Glomerular visceral epithelial cell (primary cell): ENCODE measurements at regions not wholly inside any gene's neighbourhood (a gene's known extent, or its start where the extent isn't known, plus 50 kb on each side); places are given as distances from the start of the nearest gene placed in this dataset.

Source experiments
- DNase-seq: peaks from one replicate; pipeline ENCODE4 v3.0.0-alpha.2; 2016; ENCODE audit errors: extremely low spot score

- no peak for DNase-seq
These were observed 59.2 kb upstream of the JCAD start for GRCh38 chr10:30118590-30118989.

GRCh38 chr10:30117812-30118501 lies 58.6 kb upstream of the JCAD start:
- no peak for DNase-seq

DNA sequence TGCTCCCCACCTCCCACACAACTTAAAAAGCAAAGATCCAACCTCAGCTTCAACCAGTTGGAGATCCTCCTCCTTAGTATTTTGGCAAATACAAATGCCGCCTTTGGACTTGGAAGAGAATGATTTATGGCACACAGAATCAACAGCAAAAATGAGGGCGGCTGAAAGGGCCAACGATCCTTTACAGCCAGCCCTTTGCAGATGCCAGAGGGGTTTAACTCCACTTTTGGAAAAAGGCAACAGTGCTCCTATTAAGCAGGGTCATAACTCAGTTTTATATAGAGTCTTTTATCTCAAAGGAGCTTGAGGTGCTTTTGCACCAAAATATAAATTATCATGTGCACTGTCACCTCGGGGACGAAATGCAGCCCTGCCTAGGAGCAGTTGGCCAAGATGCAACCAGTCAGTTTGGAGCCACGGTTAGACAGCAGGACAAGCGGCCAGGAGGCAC lies 56.7 kb upstream of the JCAD start:
- no peak for DNase-seq

- no peak for DNase-seq
These were observed 56.2 kb upstream of the JCAD start for GRCh38 chr10:30115626-30115940.

- DNase-seq = no peak
These were observed 55.7 kb upstream of the JCAD start for GRCh38 chr10:30114881-30115625.

DNA sequence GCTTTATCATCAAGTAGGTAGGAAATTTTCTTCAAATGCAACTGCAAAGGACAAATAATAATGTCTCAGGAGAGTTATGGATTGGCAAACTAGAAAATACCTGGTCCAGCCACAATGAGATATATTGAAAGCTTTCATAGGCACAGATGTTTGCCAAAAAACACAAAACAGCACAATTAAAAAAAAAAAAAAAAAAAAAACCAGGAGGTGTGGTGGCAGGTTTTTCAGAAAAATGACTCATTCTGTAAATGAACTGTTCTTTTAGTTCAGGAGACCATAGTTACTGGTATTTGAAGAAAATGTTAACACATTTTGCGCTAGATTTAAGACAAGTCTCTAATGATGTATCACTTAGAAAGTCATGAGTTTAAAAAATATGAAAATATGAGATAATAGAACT lies 55.0 kb upstream of the JCAD start:
- no peak for DNase-seq

GRCh38 chr10:30111340-30112022 lies 52.1 kb upstream of the JCAD start:
- no peak for DNase-seq
